ENCODE measurements at regions not wholly inside any gene's neighbourhood (a gene's known extent, or its start where the extent isn't known, plus 50 kb on each side); places are given as distances from the start of the nearest gene placed in this dataset.

- Histone ChIP-seq H3K27ac (no peak overlapping the region), H3K9me3 (no peaks in the 10 kb centered on the region), H3K27me3 (no peaks in the 10 kb centered on the region), H3K4me3 (no peak overlapping the region), H3K36me3 (no peaks in the 10 kb centered on the region), H3K4me1 (no peaks in the 10 kb centered on the region)
- in situ Hi-C loops (cut with MboI; ENCODE audit: low pct_ligation_motif_present in 1 of 4, low pct_unique_long_range_greater_than_20kb in 1 of 4, low sequenced_read_pairs in 3 of 4), result no loop called here
- DNase-seq, result no peak
- intact Hi-C loops (cut with DNase I; ENCODE audit: low total_unique reads), result no loop called here
- WGBS, 2 donors (ENCODE audit: low coverage in 1 of 2), result 30 to 44% methylated on average over 2 of the region's 2 CpGs
- no peak for TF ChIP-seq POLR2A (IDR thresholded peaks at IDR 0.05)
These were observed 424.8 kb upstream of the EPHA5 start for GRCh38 chr4:66095065-66095464.

GRCh38 chr4:66094070-66094469 lies 423.8 kb upstream of the EPHA5 start:
- no peaks in the 10 kb centered on the region for H3K4me1 ChIP-seq
- no peaks in the 10 kb centered on the region for H3K9me3 ChIP-seq
- no peak overlapping the region for H3K4me3 ChIP-seq
- 92 to 93% methylated on average over 2 to 15 of the region's 15 CpGs for WGBS, 2 donors (ENCODE audit: low coverage in 1 of 2)
- intact Hi-C loops (cut with DNase I; ENCODE audit: low total_unique reads), result no loop called here
- in situ Hi-C loops (cut with MboI; ENCODE audit: low pct_ligation_motif_present in 1 of 4, low pct_unique_long_range_greater_than_20kb in 1 of 4, low sequenced_read_pairs in 3 of 4), result no loop called here
- no peak overlapping the region for H3K27ac ChIP-seq
- no peaks in the 10 kb centered on the region for H3K36me3 ChIP-seq
- TF ChIP-seq POLR2AphosphoS5 (IDR thresholded peaks at IDR 0.05) (no peak), EP300 (IDR thresholded peaks at IDR 0.05; ENCODE audit: low read depth) (no peak), CTCF (IDR thresholded peaks at IDR 0.05) (no peak), POLR2A (IDR thresholded peaks at IDR 0.05) (no peak)
- H3K27me3 ChIP-seq, result no peaks in the 10 kb centered on the region
- no peak for DNase-seq

- no peak overlapping the region for H3K4me3 ChIP-seq
- H3K36me3 ChIP-seq, result no peaks in the 10 kb centered on the region
- H3K27me3 ChIP-seq, result no peaks in the 10 kb centered on the region
- H3K9me3 ChIP-seq, result no peaks in the 10 kb centered on the region
- in situ Hi-C loops (cut with MboI; ENCODE audit: low pct_ligation_motif_present in 1 of 4, low pct_unique_long_range_greater_than_20kb in 1 of 4, low sequenced_read_pairs in 3 of 4), result no loop called here
- TF ChIP-seq EP300 (IDR thresholded peaks at IDR 0.05; ENCODE audit: low read depth), result no peak
- no peak for TF ChIP-seq POLR2AphosphoS5 (IDR thresholded peaks at IDR 0.05)
- TF ChIP-seq POLR2A (IDR thresholded peaks at IDR 0.05), result no peak
- TF ChIP-seq CTCF (IDR thresholded peaks at IDR 0.05), result no peak
- 80 to 100% methylated on average over 1 of the region's 1 CpG for WGBS, 2 donors (ENCODE audit: low coverage in 1 of 2)
- intact Hi-C loops (cut with DNase I; ENCODE audit: low total_unique reads), result no loop called here
- no peak for DNase-seq
- no peak overlapping the region for H3K27ac ChIP-seq
- H3K4me1 ChIP-seq, result no peaks in the 10 kb centered on the region
These were observed 421.5 kb upstream of the EPHA5 start for GRCh38 chr4:66091786-66092185.

GRCh38 chr4:66073961-66074360 lies 403.7 kb upstream of the EPHA5 start:
- no peak for DNase-seq
- Histone ChIP-seq H3K36me3 (no peaks in the 10 kb centered on the region), H3K27me3 (no peaks in the 10 kb centered on the region), H3K27ac (no peak overlapping the region), H3K4me1 (no peaks in the 10 kb centered on the region), H3K9me3 (peaks cover 0 to 6% of the 10 kb centered on the region in 2 donors), H3K4me3 (no peak overlapping the region)
- WGBS, 2 donors (ENCODE audit: low coverage in 1 of 2), result 78 to 82% methylated on average over 2 of the region's 2 CpGs
- in situ Hi-C loops (cut with MboI; ENCODE audit: low pct_ligation_motif_present in 1 of 4, low pct_unique_long_range_greater_than_20kb in 1 of 4, low sequenced_read_pairs in 3 of 4) (no loop called here), intact Hi-C loops (cut with DNase I; ENCODE audit: low total_unique reads) (no loop called here)
- TF ChIP-seq EP300 (IDR thresholded peaks at IDR 0.05; ENCODE audit: low read depth) (no peak), CTCF (IDR thresholded peaks at IDR 0.05) (no peak), POLR2AphosphoS5 (IDR thresholded peaks at IDR 0.05) (no peak), POLR2A (IDR thresholded peaks at IDR 0.05) (no peak)

- Histone ChIP-seq H3K27ac (no peak overlapping the region), H3K4me3 (no peak overlapping the region), H3K9me3 (peaks cover 0 to 2% of the 10 kb centered on the region in 2 donors), H3K36me3 (no peaks in the 10 kb centered on the region), H3K27me3 (no peaks in the 10 kb centered on the region), H3K4me1 (no peaks in the 10 kb centered on the region)
- TF ChIP-seq EP300 (IDR thresholded peaks at IDR 0.05; ENCODE audit: low read depth) (no peak), POLR2A (IDR thresholded peaks at IDR 0.05) (no peak), CTCF (IDR thresholded peaks at IDR 0.05) (no peak), POLR2AphosphoS5 (IDR thresholded peaks at IDR 0.05) (no peak)
- WGBS, 2 donors (ENCODE audit: low coverage in 1 of 2), result 60 to 83% methylated on average over 2 of the region's 2 CpGs
- in situ Hi-C loops (cut with MboI; ENCODE audit: low pct_ligation_motif_present in 1 of 4, low pct_unique_long_range_greater_than_20kb in 1 of 4, low sequenced_read_pairs in 3 of 4), result no loop called here
- intact Hi-C loops (cut with DNase I; ENCODE audit: low total_unique reads), result no loop called here
- no peak for DNase-seq
These were observed 401.6 kb upstream of the EPHA5 start for GRCh38 chr4:66071911-66072310.
